ENCODE measurements at regions not wholly inside any gene's neighbourhood (a gene's known extent, or its start where the extent isn't known, plus 50 kb on each side); places are given as distances from the start of the nearest gene placed in this dataset.

DNA sequence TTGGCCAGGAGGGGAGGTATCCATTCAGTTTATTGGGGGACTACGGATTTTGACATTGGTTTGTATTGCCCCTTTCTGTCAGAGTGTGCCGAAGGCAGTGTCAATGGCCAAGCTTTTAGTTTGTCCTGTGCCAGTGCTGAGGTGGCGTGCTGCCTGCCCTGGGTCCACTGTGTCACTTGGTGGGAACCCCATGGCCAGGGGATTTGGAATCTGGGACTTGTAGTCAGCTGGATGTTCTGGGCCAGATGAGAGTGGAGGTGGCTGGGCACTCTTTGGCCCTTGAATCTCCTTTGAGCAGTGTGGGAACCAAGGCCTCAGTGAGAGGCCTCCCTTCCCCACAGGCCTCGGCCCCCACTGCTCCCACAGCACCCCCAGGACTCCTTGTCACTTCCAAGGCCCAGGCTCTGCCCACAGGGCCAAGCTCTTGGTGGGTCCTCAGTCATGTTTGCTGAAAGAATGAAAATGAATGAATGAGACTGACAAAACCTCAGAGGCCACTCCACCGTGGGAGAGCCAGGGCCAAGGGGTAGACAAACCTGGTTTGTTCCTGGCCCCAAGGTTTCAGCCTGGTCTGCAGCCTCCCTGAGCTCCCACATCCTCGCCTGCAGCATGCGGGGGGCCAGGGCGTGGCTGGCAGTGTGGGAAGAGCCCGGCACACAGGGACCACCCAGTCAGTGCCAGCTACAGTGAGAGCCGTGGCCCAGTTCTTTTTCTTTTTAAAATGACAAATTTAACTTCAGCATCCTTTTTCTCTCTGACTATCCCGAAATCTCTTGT lies 412.2 kb downstream of the MATN1 start:
- H3K4me3 ChIP-seq (ENCODE audit: low read depth, low read length), result no peak overlapping the region
- DNase-seq (ENCODE audit: low read depth), result no peak
- TF ChIP-seq, protein P1, sequence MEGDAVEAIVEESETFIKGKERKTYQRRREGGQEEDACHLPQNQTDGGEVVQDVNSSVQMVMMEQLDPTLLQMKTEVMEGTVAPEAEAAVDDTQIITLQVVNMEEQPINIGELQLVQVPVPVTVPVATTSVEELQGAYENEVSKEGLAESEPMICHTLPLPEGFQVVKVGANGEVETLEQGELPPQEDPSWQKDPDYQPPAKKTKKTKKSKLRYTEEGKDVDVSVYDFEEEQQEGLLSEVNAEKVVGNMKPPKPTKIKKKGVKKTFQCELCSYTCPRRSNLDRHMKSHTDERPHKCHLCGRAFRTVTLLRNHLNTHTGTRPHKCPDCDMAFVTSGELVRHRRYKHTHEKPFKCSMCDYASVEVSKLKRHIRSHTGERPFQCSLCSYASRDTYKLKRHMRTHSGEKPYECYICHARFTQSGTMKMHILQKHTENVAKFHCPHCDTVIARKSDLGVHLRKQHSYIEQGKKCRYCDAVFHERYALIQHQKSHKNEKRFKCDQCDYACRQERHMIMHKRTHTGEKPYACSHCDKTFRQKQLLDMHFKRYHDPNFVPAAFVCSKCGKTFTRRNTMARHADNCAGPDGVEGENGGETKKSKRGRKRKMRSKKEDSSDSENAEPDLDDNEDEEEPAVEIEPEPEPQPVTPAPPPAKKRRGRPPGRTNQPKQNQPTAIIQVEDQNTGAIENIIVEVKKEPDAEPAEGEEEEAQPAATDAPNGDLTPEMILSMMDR (conservative IDR thresholded peaks at IDR 0.05; ENCODE audit: low read depth, low read length), result no peak

DNA sequence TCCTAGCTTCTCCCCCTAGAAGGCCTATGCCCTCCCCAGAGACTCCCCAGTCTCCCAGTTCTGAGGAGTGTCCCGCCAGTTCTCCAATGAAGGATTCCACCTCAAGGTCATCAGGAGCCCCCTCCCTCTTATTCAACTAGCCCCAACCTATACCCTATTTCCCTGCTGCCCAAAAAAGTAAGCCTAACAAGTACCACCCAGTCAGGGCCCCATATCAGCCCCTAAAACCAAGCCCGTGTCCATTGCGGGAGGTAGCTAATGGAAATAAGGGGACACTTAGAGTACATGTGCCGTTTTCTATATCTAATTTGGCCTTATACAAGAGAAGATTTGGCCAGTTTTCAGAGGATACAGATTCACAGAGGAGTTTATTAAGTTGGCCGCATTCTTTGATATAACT lies 416.2 kb downstream of the MATN1 start:
- TF ChIP-seq, protein P1 (conservative IDR thresholded peaks at IDR 0.05; ENCODE audit: low read depth, low read length), result no peak
- no peak for DNase-seq (ENCODE audit: low read depth)
- no peak overlapping the region for H3K4me3 ChIP-seq (ENCODE audit: low read depth, low read length)

DNA sequence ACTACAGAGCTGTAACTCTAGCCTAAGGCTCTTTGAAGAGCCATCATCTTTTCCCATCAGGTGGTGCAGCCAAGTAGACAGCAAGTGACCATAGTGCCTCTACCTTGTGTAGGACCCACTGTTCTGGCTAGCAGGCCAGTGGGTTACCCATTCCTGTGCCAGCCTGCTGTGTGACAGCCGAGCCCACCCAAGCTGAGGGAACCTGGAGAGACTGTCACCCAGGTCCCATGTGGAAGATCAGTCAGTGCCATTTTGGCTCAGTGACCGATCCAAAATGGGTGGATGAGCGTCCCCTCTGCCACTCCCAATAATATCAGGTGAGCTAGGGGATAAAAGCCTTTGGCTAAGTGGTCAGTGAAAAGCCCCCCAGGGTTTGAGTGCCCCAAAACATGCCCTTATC lies 417.9 kb downstream of the MATN1 start:
- H3K4me3 ChIP-seq (ENCODE audit: low read depth, low read length), result no peak overlapping the region
- TF ChIP-seq, protein P1 (conservative IDR thresholded peaks at IDR 0.05; ENCODE audit: low read depth, low read length), result no peak
- no peak for DNase-seq (ENCODE audit: low read depth)

DNA sequence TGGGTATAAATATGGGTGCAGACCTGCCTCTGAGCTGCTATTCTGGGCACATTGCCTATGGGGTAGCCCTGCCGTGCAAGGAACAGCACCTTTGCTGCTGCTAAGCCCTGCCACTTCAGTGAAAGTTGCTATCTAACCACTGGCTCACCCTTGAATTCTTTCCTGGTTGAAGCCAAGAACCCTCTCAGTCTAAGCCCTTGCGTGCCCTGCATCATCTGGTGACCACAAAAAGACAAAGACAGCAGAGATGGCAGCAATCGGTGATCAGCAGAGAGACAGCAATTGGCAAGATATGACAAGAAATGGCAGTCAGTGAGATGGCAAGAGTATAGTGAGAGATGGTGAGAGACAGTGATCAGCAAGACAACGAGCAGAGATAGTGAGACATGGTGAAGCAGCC lies 418.3 kb downstream of the MATN1 start:
- TF ChIP-seq, protein P1 (conservative IDR thresholded peaks at IDR 0.05; ENCODE audit: low read depth, low read length), result no peak
- no peak for DNase-seq (ENCODE audit: low read depth)

DNA sequence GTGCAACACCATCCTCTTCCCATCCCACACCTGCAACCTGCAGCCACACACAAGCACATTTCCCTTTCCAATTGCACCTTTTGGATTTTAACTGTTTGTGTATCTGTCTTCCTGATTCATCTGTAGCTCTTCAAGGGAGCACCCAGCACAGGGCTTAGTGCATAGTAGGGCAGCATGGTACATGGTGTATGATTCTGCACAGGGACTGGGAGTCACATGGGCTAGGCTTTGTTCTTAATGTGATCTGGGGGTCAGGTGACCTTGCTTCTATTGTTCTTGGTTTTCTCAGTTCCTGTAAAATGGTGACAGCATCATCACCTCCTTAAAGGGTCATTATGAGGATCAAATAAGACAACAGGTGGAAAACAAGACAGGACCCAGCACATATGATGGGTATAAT lies 419.3 kb downstream of the MATN1 start:
- TF ChIP-seq, protein P1 (conservative IDR thresholded peaks at IDR 0.05; ENCODE audit: low read depth, low read length), result no peak
- no peak overlapping the region for H3K4me3 ChIP-seq (ENCODE audit: low read depth, low read length)
- no peak for DNase-seq (ENCODE audit: low read depth)

More for the DNA sequence above, 418.3 kb downstream of the MATN1 start:
- H3K4me3 ChIP-seq (ENCODE audit: low read depth, low read length), result no peak overlapping the region

DNA sequence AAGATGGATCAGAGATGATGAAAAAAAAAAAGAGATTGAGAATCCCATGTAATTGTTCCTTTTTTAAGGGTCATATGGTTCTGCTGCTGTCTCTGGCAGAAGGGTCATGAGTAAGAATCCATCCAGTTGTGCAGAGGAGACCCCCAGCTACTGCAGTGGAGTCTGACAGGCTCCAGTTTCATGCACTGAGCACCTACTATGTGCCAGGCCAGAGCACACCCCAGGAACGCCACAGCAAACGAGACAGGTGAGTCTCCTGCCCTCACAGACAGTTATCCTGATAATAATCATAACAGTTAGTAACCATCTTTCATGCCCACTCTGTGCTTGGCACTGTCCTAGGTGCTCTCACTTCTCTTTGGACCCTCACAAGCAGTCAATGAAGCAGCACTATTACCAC lies 420.0 kb downstream of the MATN1 start:
- TF ChIP-seq, protein P1 (conservative IDR thresholded peaks at IDR 0.05; ENCODE audit: low read depth, low read length), result no peak
- no peak for DNase-seq (ENCODE audit: low read depth)

DNA sequence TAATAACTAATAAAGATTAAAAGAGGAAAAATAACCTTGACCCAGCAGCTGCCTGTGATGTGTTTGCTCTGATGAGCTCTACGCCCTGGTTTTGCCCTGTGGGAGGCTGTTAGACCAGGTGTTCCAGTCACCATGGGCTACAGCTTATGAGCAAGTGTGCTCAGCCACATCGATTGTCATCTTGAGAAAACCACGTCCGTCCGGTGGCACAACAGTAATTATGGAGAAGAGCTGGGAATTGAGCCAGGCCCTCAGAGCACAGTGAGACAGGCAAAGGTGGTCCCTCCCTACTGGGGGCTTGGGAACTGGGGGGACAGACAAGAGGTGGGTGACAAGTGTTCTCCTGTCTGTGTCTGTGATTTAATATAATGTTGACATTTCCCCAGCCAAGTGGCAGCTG lies 420.5 kb downstream of the MATN1 start:
- no peak overlapping the region for H3K4me3 ChIP-seq (ENCODE audit: low read depth, low read length)
- TF ChIP-seq, protein P1 (conservative IDR thresholded peaks at IDR 0.05; ENCODE audit: low read depth, low read length), result no peak
- no peak for DNase-seq (ENCODE audit: low read depth)

More for the DNA sequence above, 420.0 kb downstream of the MATN1 start:
- no peak overlapping the region for H3K4me3 ChIP-seq (ENCODE audit: low read depth, low read length)

Measured in epithelial cell of proximal tubule (primary cell).